ENCODE measurements at regions not wholly inside any gene's neighbourhood (a gene's known extent, or its start where the extent isn't known, plus 50 kb on each side); places are given as distances from the start of the nearest gene placed in this dataset.

GRCh38 chr12:86860776-86861175, 604.6 kb upstream of the MGAT4C start:
- FAIRE-seq: no peak

GRCh38 chr12:86852451-86852850, 596.3 kb upstream of the MGAT4C start:
- no peak for FAIRE-seq

- no peak for FAIRE-seq
These were observed 582.5 kb upstream of the MGAT4C start for GRCh38 chr12:86838711-86839110.

GRCh38 chr12:86838260-86838659, 582.1 kb upstream of the MGAT4C start:
- no peak for FAIRE-seq

- no peak for FAIRE-seq
These were observed 581.1 kb upstream of the MGAT4C start for GRCh38 chr12:86837246-86837645.

- no peak for FAIRE-seq
These were observed 578.0 kb upstream of the MGAT4C start for GRCh38 chr12:86834217-86834616.

GRCh38 chr12:86827409-86827808, 571.2 kb upstream of the MGAT4C start:
- FAIRE-seq: no peak

- FAIRE-seq: no peak
These were observed 569.9 kb upstream of the MGAT4C start for GRCh38 chr12:86826051-86826450.

GRCh38 chr12:86801439-86801838, 545.2 kb upstream of the MGAT4C start:
- no peak for FAIRE-seq

- FAIRE-seq: no peak
These were observed 543.4 kb upstream of the MGAT4C start for GRCh38 chr12:86799616-86800015.

GRCh38 chr12:86796550-86796949, 540.4 kb upstream of the MGAT4C start:
- no peak for FAIRE-seq

GRCh38 chr12:86788661-86789060, 532.5 kb upstream of the MGAT4C start:
- no peak for FAIRE-seq

- no peak for FAIRE-seq
These were observed 531.2 kb upstream of the MGAT4C start for GRCh38 chr12:86787419-86787818.

- no peak for FAIRE-seq
These were observed 521.1 kb upstream of the MGAT4C start for GRCh38 chr12:86777325-86777724.

GRCh38 chr12:86774841-86775388, 518.7 kb upstream of the MGAT4C start:
- no peak for FAIRE-seq

- no peak for FAIRE-seq
These were observed 516.5 kb upstream of the MGAT4C start for GRCh38 chr12:86772696-86773095.

GRCh38 chr12:86770871-86771270, 514.7 kb upstream of the MGAT4C start:
- no peak for FAIRE-seq

GRCh38 chr12:86748894-86749293, 492.7 kb upstream of the MGAT4C start:
- FAIRE-seq: no peak

GRCh38 chr12:86744547-86745212, 488.5 kb upstream of the MGAT4C start:
- no peak for FAIRE-seq

- no peak for FAIRE-seq
These were observed 487.8 kb upstream of the MGAT4C start for GRCh38 chr12:86743875-86744536.

GRCh38 chr12:86741531-86741930, 485.3 kb upstream of the MGAT4C start:
- FAIRE-seq: no peak

GRCh38 chr12:86735851-86736250, 479.7 kb upstream of the MGAT4C start:
- FAIRE-seq: no peak

- FAIRE-seq: no peak
These were observed 478.9 kb upstream of the MGAT4C start for GRCh38 chr12:86735072-86735471.

- FAIRE-seq: no peak
These were observed 474.0 kb upstream of the MGAT4C start for GRCh38 chr12:86730233-86730632.

GRCh38 chr12:86729739-86730138, 473.5 kb upstream of the MGAT4C start:
- FAIRE-seq: no peak

Data from A204.1 (cell line).